MCF 10A (cell line): ENCODE measurements at regions not wholly inside any gene's neighbourhood (a gene's known extent, or its start where the extent isn't known, plus 50 kb on each side); places are given as distances from the start of the nearest gene placed in this dataset.

Experiments used
- BruUV-seq: library from RNA; stranded (reverse); fragments of 400-500 nt; replicated peaks from 2 replicates; lab custom pipeline; 2021; lab: Mats Ljungman, UMichigan
- CTCF ChIA-PET: fragments of 300-600 bp; sonication (Branson Sonifier 250); formaldehyde crosslinking; extraction: SDS; loops from one replicate; lab custom pipeline; 2021; ENCODE audit warnings: antibody characterized with exemption, inconsistent platforms; lab: Yijun Ruan, JAX
- POLR2A ChIA-PET: fragments of 300-600, 350-650 bp; sonication (Branson Sonifier 250); formaldehyde crosslinking; extraction: SDS; loops from one replicate; lab custom pipeline; 2020; ENCODE audit warnings: antibody characterized with exemption, inconsistent platforms; lab: Yijun Ruan, JAX
- DNase-seq: peaks from one replicate; pipeline ENCODE4 v3.0.0-alpha.2; 2018; ENCODE audit not compliant: unreplicated experiment
- H3K27ac Mint-ChIP-seq: one replicate; pipeline ENCODE4 v1.8.0; 2022; ENCODE audit warnings: mild to moderate bottlenecking, low read depth, mixed read lengths; ENCODE audit not compliant: unreplicated experiment
- H3K27me3 Mint-ChIP-seq: one replicate; pipeline ENCODE4 v1.8.0; 2022; ENCODE audit warnings: mixed read lengths; ENCODE audit not compliant: insufficient read depth, unreplicated experiment
- H3K36me3 Mint-ChIP-seq: one replicate; pipeline ENCODE4 v1.8.0; 2022; ENCODE audit warnings: mild to moderate bottlenecking, moderate library complexity, mixed read lengths; ENCODE audit not compliant: insufficient read depth, unreplicated experiment
- H3K4me1 Mint-ChIP-seq: one replicate; pipeline ENCODE4 v1.8.0; 2022; ENCODE audit warnings: mixed read lengths; ENCODE audit not compliant: insufficient read depth, unreplicated experiment
- H3K4me3 Mint-ChIP-seq: one replicate; pipeline ENCODE4 v1.8.0; 2022; ENCODE audit warnings: mild to moderate bottlenecking, moderate library complexity, mixed read lengths; ENCODE audit not compliant: unreplicated experiment
- H3K9me3 Mint-ChIP-seq: one replicate; pipeline ENCODE4 v1.8.0; 2022; ENCODE audit warnings: mixed read lengths; ENCODE audit not compliant: unreplicated experiment
- intact Hi-C: fragments of 100-400 bp; cut with micrococcal nuclease; formaldehyde crosslinking; loops from 2 replicates; pipeline ENCODE4 v1.14.1; 2022
- TF ChIP-seq, protein P1 (sequence below): fragments of 200-600 bp; IDR thresholded peaks from one replicate; pipeline ENCODE4 v1.8.0; 2022; ENCODE audit warnings: antibody characterized with exemption, mild to moderate bottlenecking; ENCODE audit not compliant: unreplicated experiment

GRCh38 chr4:18815081-18815778 lies 793.7 kb upstream of the LCORL start:
- Mint-ChIP-seq H3K4me1 (no peaks in the 10 kb centered on the region), H3K36me3 (no peaks in the 10 kb centered on the region), H3K27ac (no peak overlapping the region), H3K4me3 (no peak overlapping the region), H3K9me3 (peaks cover 1% of the 10 kb centered on the region), H3K27me3 (no peaks in the 10 kb centered on the region)
- intact Hi-C loops = no loop called here
- CTCF ChIA-PET = interaction anchor here (0.6 to 1.5 kb wide), 3 partner anchors 14 to 230 kb away, joined by 3 to 5 read pairs (median 4); no protein-coding TSS in a partner anchor
- no peak for DNase-seq
- TF ChIP-seq, protein P1, sequence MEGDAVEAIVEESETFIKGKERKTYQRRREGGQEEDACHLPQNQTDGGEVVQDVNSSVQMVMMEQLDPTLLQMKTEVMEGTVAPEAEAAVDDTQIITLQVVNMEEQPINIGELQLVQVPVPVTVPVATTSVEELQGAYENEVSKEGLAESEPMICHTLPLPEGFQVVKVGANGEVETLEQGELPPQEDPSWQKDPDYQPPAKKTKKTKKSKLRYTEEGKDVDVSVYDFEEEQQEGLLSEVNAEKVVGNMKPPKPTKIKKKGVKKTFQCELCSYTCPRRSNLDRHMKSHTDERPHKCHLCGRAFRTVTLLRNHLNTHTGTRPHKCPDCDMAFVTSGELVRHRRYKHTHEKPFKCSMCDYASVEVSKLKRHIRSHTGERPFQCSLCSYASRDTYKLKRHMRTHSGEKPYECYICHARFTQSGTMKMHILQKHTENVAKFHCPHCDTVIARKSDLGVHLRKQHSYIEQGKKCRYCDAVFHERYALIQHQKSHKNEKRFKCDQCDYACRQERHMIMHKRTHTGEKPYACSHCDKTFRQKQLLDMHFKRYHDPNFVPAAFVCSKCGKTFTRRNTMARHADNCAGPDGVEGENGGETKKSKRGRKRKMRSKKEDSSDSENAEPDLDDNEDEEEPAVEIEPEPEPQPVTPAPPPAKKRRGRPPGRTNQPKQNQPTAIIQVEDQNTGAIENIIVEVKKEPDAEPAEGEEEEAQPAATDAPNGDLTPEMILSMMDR = no peak
- no TSS peak for BruUV-seq
- POLR2A ChIA-PET = no interaction called here

GRCh38 chr4:18813771-18814170 lies 792.2 kb upstream of the LCORL start:
- ChIA-PET POLR2A (no interaction called here), CTCF (interaction anchor here (0.6 kb wide), 2 partner anchors 54 to 1211 kb away, joined by 3 read pairs; no protein-coding TSS in a partner anchor)
- no peak overlapping the region for H3K27ac Mint-ChIP-seq
- intact Hi-C loops = no loop called here
- H3K9me3 Mint-ChIP-seq = no peaks in the 10 kb centered on the region
- TF ChIP-seq, protein P1 = no peak
- no peaks in the 10 kb centered on the region for H3K36me3 Mint-ChIP-seq
- no TSS peak for BruUV-seq
- H3K4me1 Mint-ChIP-seq = no peaks in the 10 kb centered on the region
- no peak for DNase-seq
- no peak overlapping the region for H3K4me3 Mint-ChIP-seq
- H3K27me3 Mint-ChIP-seq = no peaks in the 10 kb centered on the region

DNA sequence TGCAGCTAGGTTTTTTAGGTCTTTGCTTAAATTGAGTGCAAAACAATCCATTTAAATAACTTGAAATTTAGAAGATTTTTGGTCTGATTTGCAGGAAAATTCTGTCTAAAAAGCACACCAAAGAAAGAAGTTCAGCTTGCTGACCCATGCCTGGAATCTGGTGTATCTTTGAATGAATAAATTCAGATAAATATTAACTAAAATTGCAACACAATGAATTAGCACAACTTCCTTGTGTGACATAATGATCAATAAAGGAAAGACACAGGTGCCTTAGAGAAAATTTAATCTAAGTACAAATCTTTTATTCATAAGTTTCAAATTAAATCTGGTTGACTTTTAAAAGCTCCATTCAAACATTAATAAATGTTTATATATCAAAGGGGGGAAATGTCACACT lies 791.5 kb upstream of the LCORL start:
- CTCF ChIA-PET = no interaction called here
- BruUV-seq = no TSS peak
- TF ChIP-seq, protein P1 = no peak
- intact Hi-C loops = no loop called here
- DNase-seq = no peak
- H3K4me1 Mint-ChIP-seq = no peaks in the 10 kb centered on the region
- no peaks in the 10 kb centered on the region for H3K36me3 Mint-ChIP-seq
- H3K4me3 Mint-ChIP-seq = no peak overlapping the region
- POLR2A ChIA-PET = no interaction called here
- H3K27me3 Mint-ChIP-seq = no peaks in the 10 kb centered on the region
- no peak overlapping the region for H3K27ac Mint-ChIP-seq
- no peaks in the 10 kb centered on the region for H3K9me3 Mint-ChIP-seq

- H3K27ac Mint-ChIP-seq = no peak overlapping the region
- CTCF ChIA-PET = no interaction called here
- no peaks in the 10 kb centered on the region for H3K4me1 Mint-ChIP-seq
- BruUV-seq = no TSS peak
- intact Hi-C loops = no loop called here
- H3K36me3 Mint-ChIP-seq = no peaks in the 10 kb centered on the region
- POLR2A ChIA-PET = no interaction called here
- H3K9me3 Mint-ChIP-seq = no peaks in the 10 kb centered on the region
- H3K4me3 Mint-ChIP-seq = no peak overlapping the region
- TF ChIP-seq, protein P1 = no peak
- no peaks in the 10 kb centered on the region for H3K27me3 Mint-ChIP-seq
- DNase-seq = no peak
Measured at GRCh38 chr4:18803781-18804180, 782.2 kb upstream of the LCORL start.
